Pancreas (tissue), 10 donors: ENCODE measurements at regions not wholly inside any gene's neighbourhood (a gene's known extent, or its start where the extent isn't known, plus 50 kb on each side); places are given as distances from the start of the nearest gene placed in this dataset.

Source experiments
- ATAC-seq, 4 donors: fragments of 200-7000 bp; cut with Tn5 transposase; one replicate each; pipeline versions ENCODE4 v1.8.0 to v1.9.1; 2020; ENCODE audit warnings: mild to moderate bottlenecking in 4 of 4, moderate library complexity in 4 of 4
- DNase-seq, 6 donors: peaks; one replicate each; pipeline ENCODE4 v3.0.0-alpha.2; 2020
- FAIRE-seq: peaks from 2 replicates; lab custom pipeline; 2012; peaks lifted over from hg19 to GRCh38; lab: Jason Lieb, UNC
- H3K27ac ChIP-seq, 4 donors: fragments of 200-600 bp; sonication (generic); 1 replicate in 3 of 4; 2 replicates in 1 of 4; pipeline versions ENCODE4 v1.5.0 to v1.8.0; 2020
- H3K27me3 ChIP-seq, 4 donors: fragments of 200-600 bp; one replicate each; pipeline ENCODE4 v1.8.0; 2021
- H3K36me3 ChIP-seq, 3 donors: fragments of 200-600 bp; sonication (generic) in 1 of 3; one replicate each; pipeline versions ENCODE4 v1.5.0 to v1.8.0; 2020 to 2021
- H3K4me1 ChIP-seq, 3 donors: fragments of 200-600 bp; one replicate each; pipeline ENCODE4 v1.8.0; 2021
- H3K4me3 ChIP-seq, 4 donors: fragments of 200-600 bp; sonication (generic) in 2 of 4; one replicate each; pipeline versions ENCODE4 v1.5.0 to v1.8.0; 2020 to 2021
- H3K9me3 ChIP-seq, 4 donors: fragments of 200-600 bp; one replicate each; pipeline ENCODE4 v1.8.0; 2021
- WGBS, 2 donors: extraction: QIAGEN DNeasy Blood & Tissue Kit; methylation state at CpG; one replicate each; pipeline ENCODE4 v1.1.7; 2013; 5-methylcytosine and 5-hydroxymethylcytosine counted together
- intact Hi-C, 3 donors: fragments of 100-400 bp; cut with DNase I; formaldehyde crosslinking; loops; one replicate each; pipeline versions ENCODE4 v1.11.1 to v1.14.2; 2022
- TF ChIP-seq, protein P1 (sequence below), 4 donors: fragments of 200-600 bp; sonication (generic) in 3 of 4; IDR thresholded peaks; one replicate each; pipeline versions ENCODE4 v1.5.0 to v1.8.0; 2021; ENCODE audit warnings: antibody characterized with exemption in 4 of 4
- donor health status: healthy with polysubstance abuse.
- donor health status: DM: no; HTN: no; CAD: no; lungs with moderate emphysema.
- donor health status: DM: no; HTN: no; CAD: no.
- donor health status: control.
- donor health status: control.
- donor health status: Bipolar disorder and iron deficiency.
- donor health status: DM: yes; HTN: yes; CAD: no.
- donor health status: DM: no; HTN: no; CAD: no.
- donor health status: DM: no; HTN: no; CAD: no.
- donor health status: DM: yes; HTN: yes; CAD: no.

DNA sequence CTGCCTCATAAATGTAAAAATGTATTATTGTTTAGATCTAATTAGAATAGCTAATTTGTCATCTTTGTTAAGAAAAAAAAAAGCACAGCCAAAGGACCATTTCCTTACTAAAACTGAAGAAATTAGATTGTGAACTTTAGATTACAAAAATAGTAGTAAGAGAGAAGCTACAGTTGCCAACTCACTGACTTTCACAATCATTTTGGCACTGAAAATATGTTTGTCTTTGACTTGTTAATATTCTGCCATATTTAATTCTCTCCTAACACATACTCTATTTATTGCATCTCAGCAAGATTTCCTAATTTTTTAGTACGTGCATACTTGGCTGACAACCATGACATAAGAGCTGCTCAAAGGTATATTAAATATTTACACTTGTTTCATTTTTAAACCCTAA, 297.1 kb downstream of the TUSC1 start:
- no peaks in the 10 kb centered on the region for H3K36me3 ChIP-seq
- DNase-seq = no peak

DNA sequence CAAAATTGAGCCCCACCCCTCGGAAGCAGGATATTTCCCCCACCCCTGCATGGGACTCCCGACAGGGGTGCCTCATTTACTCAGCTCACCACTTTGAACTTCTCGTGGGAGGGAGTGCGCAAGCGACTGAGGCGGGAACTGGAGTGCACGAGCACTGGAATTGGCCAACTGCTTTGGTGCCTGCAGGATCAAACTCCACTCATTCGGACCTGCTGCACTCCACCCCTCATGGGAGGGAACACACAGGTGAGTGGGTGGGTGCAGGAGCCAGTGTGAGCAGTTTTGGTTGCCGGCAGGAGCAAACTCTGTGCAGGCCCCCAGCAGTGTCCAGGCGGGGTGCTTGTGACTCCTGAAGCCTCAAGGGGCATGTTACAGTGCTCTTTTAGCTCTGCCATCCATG, 301.2 kb downstream of the TUSC1 start:
- FAIRE-seq (no peak), ATAC-seq (no peak), DNase-seq (no peak)
- TF ChIP-seq, protein P1, sequence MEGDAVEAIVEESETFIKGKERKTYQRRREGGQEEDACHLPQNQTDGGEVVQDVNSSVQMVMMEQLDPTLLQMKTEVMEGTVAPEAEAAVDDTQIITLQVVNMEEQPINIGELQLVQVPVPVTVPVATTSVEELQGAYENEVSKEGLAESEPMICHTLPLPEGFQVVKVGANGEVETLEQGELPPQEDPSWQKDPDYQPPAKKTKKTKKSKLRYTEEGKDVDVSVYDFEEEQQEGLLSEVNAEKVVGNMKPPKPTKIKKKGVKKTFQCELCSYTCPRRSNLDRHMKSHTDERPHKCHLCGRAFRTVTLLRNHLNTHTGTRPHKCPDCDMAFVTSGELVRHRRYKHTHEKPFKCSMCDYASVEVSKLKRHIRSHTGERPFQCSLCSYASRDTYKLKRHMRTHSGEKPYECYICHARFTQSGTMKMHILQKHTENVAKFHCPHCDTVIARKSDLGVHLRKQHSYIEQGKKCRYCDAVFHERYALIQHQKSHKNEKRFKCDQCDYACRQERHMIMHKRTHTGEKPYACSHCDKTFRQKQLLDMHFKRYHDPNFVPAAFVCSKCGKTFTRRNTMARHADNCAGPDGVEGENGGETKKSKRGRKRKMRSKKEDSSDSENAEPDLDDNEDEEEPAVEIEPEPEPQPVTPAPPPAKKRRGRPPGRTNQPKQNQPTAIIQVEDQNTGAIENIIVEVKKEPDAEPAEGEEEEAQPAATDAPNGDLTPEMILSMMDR (IDR thresholded peaks at IDR 0.05) = no peak
- Histone ChIP-seq H3K4me3 (no peak overlapping the region), H3K27me3 (no peaks in the 10 kb centered on the region), H3K9me3 (no peaks in the 10 kb centered on the region), H3K27ac (no peak overlapping the region), H3K4me1 (no peaks in the 10 kb centered on the region), H3K36me3 (no peaks in the 10 kb centered on the region)
- intact Hi-C loops = no loop called here
- WGBS, 2 donors = 63 to 64% methylated on average over 10 of the region's 10 CpGs

More for the DNA sequence above, 297.1 kb downstream of the TUSC1 start:
- H3K27ac ChIP-seq = no peak overlapping the region
- TF ChIP-seq, protein P1 (IDR thresholded peaks at IDR 0.05) = no peak
- no peak overlapping the region for H3K4me3 ChIP-seq
- no peaks in the 10 kb centered on the region for H3K9me3 ChIP-seq
- no peaks in the 10 kb centered on the region for H3K4me1 ChIP-seq
- intact Hi-C loops = no loop called here
- 56 to 67% methylated on average over 1 of the region's 1 CpG for WGBS, 2 donors
- H3K27me3 ChIP-seq = no peaks in the 10 kb centered on the region
- ATAC-seq = no peak
- FAIRE-seq = no peak

DNA sequence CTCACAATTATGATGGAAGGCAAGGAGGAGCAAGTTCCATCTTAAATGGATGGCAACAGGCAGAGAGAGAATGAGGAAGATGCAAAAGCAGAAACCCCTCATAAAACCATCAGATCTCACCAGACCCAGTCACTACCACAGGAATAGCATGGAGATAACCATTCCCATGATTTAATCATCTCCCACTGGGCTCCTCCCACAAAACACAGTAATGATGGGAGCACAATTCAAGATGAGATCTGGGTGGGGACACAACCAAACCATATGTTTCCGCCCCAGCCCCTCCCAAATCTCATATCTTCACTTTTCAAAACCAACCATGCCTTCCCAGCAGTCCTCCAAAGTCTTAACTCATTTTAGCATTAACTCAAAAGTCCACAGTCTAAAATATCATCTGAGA, 304.0 kb downstream of the TUSC1 start:
- Histone ChIP-seq H3K27me3 (no peaks in the 10 kb centered on the region), H3K9me3 (no peaks in the 10 kb centered on the region), H3K36me3 (no peaks in the 10 kb centered on the region), H3K4me1 (no peaks in the 10 kb centered on the region), H3K27ac (no peak overlapping the region), H3K4me3 (no peak overlapping the region)
- FAIRE-seq = no peak
- no peak for DNase-seq
- ATAC-seq = no peak
- intact Hi-C loops = no loop called here
- 41 to 43% methylated on average over 1 of the region's 1 CpG for WGBS, 2 donors
- TF ChIP-seq, protein P1 (IDR thresholded peaks at IDR 0.05) = no peak

DNA sequence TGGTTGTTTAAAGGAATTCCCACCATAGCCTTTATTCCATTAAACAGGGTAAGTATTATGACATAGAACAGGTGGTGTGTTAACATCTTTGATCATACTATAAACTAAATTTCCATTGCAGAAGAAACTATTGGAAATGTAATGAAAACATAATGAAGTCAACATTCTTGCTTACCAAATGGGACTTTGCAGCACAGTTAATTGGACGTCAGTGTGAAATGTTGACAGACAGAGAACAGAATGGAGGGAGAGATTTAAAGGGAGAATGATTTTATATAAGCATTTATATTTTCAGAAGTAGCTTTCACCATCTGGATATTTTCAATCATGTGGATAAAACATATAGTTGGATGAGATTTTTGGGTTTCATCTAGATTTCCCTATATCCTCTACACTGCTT, 311.3 kb downstream of the TUSC1 start:
- DNase-seq (no peak), ATAC-seq (no peak), FAIRE-seq (no peak)
- WGBS, 2 donors = 30 to 59% methylated on average over 1 of the region's 1 CpG
- Histone ChIP-seq H3K4me1 (no peaks in the 10 kb centered on the region), H3K27me3 (no peaks in the 10 kb centered on the region), H3K27ac (no peak overlapping the region), H3K4me3 (no peak overlapping the region), H3K36me3 (no peaks in the 10 kb centered on the region), H3K9me3 (no peaks in the 10 kb centered on the region)
- TF ChIP-seq, protein P1 (IDR thresholded peaks at IDR 0.05) = no peak
- intact Hi-C loops = no loop called here

DNA sequence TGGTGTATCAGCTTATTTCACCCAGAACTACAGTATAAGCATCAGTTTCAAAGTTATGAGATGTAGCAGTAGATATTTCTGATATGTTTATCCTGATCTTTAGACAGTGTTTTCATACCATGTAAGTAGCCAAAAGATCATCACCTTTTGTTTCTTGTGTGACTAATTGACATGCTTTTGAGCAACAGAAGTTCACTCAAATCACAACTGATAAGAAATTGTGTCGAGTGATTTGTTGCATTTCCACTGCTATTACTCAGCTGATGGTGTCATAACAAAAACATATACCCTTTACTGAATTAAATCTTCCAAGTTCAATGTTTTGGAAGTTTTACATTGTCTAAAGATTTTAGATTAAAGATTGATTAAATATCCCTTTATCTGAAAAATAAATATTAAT, 324.5 kb downstream of the TUSC1 start:
- no peaks in the 10 kb centered on the region for H3K27me3 ChIP-seq
- WGBS, 2 donors = 20 to 25% methylated on average over 1 of the region's 1 CpG
- intact Hi-C loops = no loop called here
- TF ChIP-seq, protein P1 (IDR thresholded peaks at IDR 0.05) = no peak
- H3K4me3 ChIP-seq = no peak overlapping the region
- ATAC-seq (no peak), FAIRE-seq (no peak), DNase-seq (no peak)
- no peaks in the 10 kb centered on the region for H3K9me3 ChIP-seq
- H3K36me3 ChIP-seq = no peaks in the 10 kb centered on the region
- H3K27ac ChIP-seq = no peak overlapping the region
- H3K4me1 ChIP-seq = no peaks in the 10 kb centered on the region
